T-cell (primary cell): ENCODE measurements at regions not wholly inside any gene's neighbourhood (a gene's known extent, or its start where the extent isn't known, plus 50 kb on each side); places are given as distances from the start of the nearest gene placed in this dataset.
A peak's percentile ranks its signal among the peaks of the same experiment; 100 is the strongest.

ENCODE experiments used
- ATAC-seq, 4 experiments: fragments of 200-7000 bp in 3 of 4; fragments of 150-1000 bp in 1 of 4; cut with Tn5 transposase; replicated peaks in 1 of 4; 1 replicate in 3 of 4; 2 replicates in 1 of 4; pipeline ENCODE4 v1.10.0; 2021; ENCODE audit warnings: moderate library complexity in 3 of 4, mild to moderate bottlenecking in 2 of 4, moderate number of reproducible peaks in 1 of 4
- CTCF ChIA-PET, 2 donors: fragments of 300-600 bp; sonication (Branson Sonifier 250); formaldehyde crosslinking; loops; one replicate each; lab custom pipeline; 2022; ENCODE audit warnings: antibody characterized with exemption in 2 of 2; lab: Charles Lee
- POLR2A ChIA-PET, 2 donors: fragments of 300-600 bp; sonication (Branson Sonifier 250); formaldehyde crosslinking; loops; one replicate each; lab custom pipeline; 2022; ENCODE audit warnings: antibody characterized with exemption in 2 of 2; lab: Charles Lee
- DNase-seq, 35 experiments: peaks; one replicate each; pipeline versions ENCODE4 v3.0.0 to v3.0.0-alpha.2; 2013 to 2023
- H3K27ac ChIP-seq: one replicate; pipeline ENCODE4 v1.5.1; 2013; ENCODE audit warnings: low read length
- H3K27me3 ChIP-seq, 2 experiments: replicated peaks in 1 of 2; 1 replicate in 1 of 2; 2 replicates in 1 of 2; pipeline versions ENCODE4 v1.6.1 to v1.7.0; 2013; ENCODE audit warnings: low read length in 1 of 2, mixed read lengths in 1 of 2; ENCODE audit not compliant: control insufficient read depth in 2 of 2, insufficient read depth in 2 of 2; ENCODE audit errors: extremely low read depth in 1 of 2
- H3K36me3 ChIP-seq, 2 donors: 1 replicate in 1 of 2; 2 replicates in 1 of 2; pipeline versions ENCODE4 v1.6.1 to v1.7.0; 2013; ENCODE audit warnings: low read length in 1 of 2; ENCODE audit not compliant: control insufficient read depth in 2 of 2, insufficient read depth in 1 of 2; ENCODE audit errors: extremely low read depth in 1 of 2
- H3K4me1 ChIP-seq, 2 experiments: 1 replicate in 1 of 2; 2 replicates in 1 of 2; pipeline versions ENCODE4 v1.6.1 to v1.7.0; 2013; ENCODE audit warnings: low read length in 2 of 2, mixed read lengths in 1 of 2; ENCODE audit not compliant: insufficient read depth in 2 of 2, control insufficient read depth in 1 of 2; ENCODE audit errors: extremely low read depth in 1 of 2
- H3K4me3 ChIP-seq, 2 donors: 1 replicate in 1 of 2; 2 replicates in 1 of 2; pipeline versions ENCODE4 v1.5.1 to v1.7.0; 2013; ENCODE audit warnings: mild to moderate bottlenecking in 2 of 2, low read length in 1 of 2, moderate library complexity in 1 of 2; ENCODE audit not compliant: control insufficient read depth in 1 of 2; ENCODE audit errors: extremely low read depth in 1 of 2
- H3K9me3 ChIP-seq: 2 replicates; pipeline ENCODE4 v1.7.0; 2013
- H3K27ac Mint-ChIP-seq, 2 donors: one replicate each; pipeline ENCODE4 v1.8.0; 2020 to 2021; ENCODE audit warnings: mild to moderate bottlenecking in 2 of 2, mixed read lengths in 2 of 2
- H3K27me3 Mint-ChIP-seq, 2 donors: one replicate each; pipeline ENCODE4 v1.8.0; 2021 to 2022; ENCODE audit warnings: mixed read lengths in 2 of 2
- H3K36me3 Mint-ChIP-seq: one replicate; pipeline ENCODE4 v1.8.0; 2021; ENCODE audit warnings: mixed read lengths
- H3K4me1 Mint-ChIP-seq, 3 donors: one replicate each; pipeline ENCODE4 v1.8.0; 2020 to 2022; ENCODE audit warnings: mixed read lengths in 3 of 3, mild to moderate bottlenecking in 1 of 3
- H3K4me3 Mint-ChIP-seq, 3 donors: one replicate each; pipeline ENCODE4 v1.8.0; 2020 to 2022; ENCODE audit warnings: mild to moderate bottlenecking in 3 of 3, mixed read lengths in 3 of 3, moderate library complexity in 3 of 3
- H3K9me3 Mint-ChIP-seq, 3 donors: one replicate each; pipeline ENCODE4 v1.8.0; 2020 to 2022; ENCODE audit warnings: mixed read lengths in 3 of 3
- whole genome bisulfite sequencing: methylation state at CpG from one replicate; pipeline ENCODE4 v1.1.5; 2013; ENCODE audit warnings: missing lambda C conversion rate; ENCODE audit not compliant: insufficient coverage; 5-methylcytosine and 5-hydroxymethylcytosine counted together

- DNase-seq: no peak
- CTCF ChIA-PET: no interaction called here
These were observed 931.9 kb downstream of the SLITRK5 start for GRCh38 chr13:88602786-88603777.

GRCh38 chr13:88617176-88617575 lies 946.0 kb downstream of the SLITRK5 start:
- no peaks in the 10 kb centered on the region for H3K27me3 Mint-ChIP-seq
- no peaks in the 10 kb centered on the region for H3K36me3 Mint-ChIP-seq
- ATAC-seq (no peak), DNase-seq (no peak)
- ChIA-PET POLR2A (interaction anchor here in 1 of 2 donors (0.8 kb wide), 1 partner anchor 25 kb away, joined by 3 read pairs; no protein-coding TSS in a partner anchor), CTCF (interaction anchor here in 1 of 2 donors (0.6 kb wide), 1 partner anchor 12 kb away, joined by 4 read pairs; no protein-coding TSS in a partner anchor)
- no peak overlapping the region for H3K27ac ChIP-seq
- H3K9me3 ChIP-seq: no peaks in the 10 kb centered on the region
- no peak overlapping the region for H3K4me3 ChIP-seq
- H3K9me3 Mint-ChIP-seq: peaks cover 4 to 17% (median 12%) of the 10 kb centered on the region in 3 donors
- WGBS: 75% methylated on average over 1 of the region's 3 CpGs
- H3K4me3 Mint-ChIP-seq: no peak overlapping the region
- H3K4me1 ChIP-seq: no peaks in the 10 kb centered on the region
- H3K4me1 Mint-ChIP-seq: peaks cover 0 to 12% (median 3%) of the 10 kb centered on the region in 3 donors
- no peak overlapping the region for H3K27ac Mint-ChIP-seq
- H3K36me3 ChIP-seq: no peaks in the 10 kb centered on the region
- H3K27me3 ChIP-seq: no peaks in the 10 kb centered on the region

More at GRCh38 chr13:88602786-88603777, 931.9 kb downstream of the SLITRK5 start:
- no peak overlapping the region for H3K4me3 Mint-ChIP-seq
- Histone ChIP-seq H3K36me3 (no peaks in the 10 kb centered on the region), H3K4me3 (no peak overlapping the region), H3K27me3 (no peaks in the 10 kb centered on the region), H3K4me1 (no peaks in the 10 kb centered on the region), H3K27ac (no peak overlapping the region), H3K9me3 (no peaks in the 10 kb centered on the region)
- 100% methylated on average over 1 of the region's 5 CpGs for WGBS
- H3K4me1 Mint-ChIP-seq: peaks cover 0 to 3% (median 0%) of the 10 kb centered on the region in 3 donors
- H3K27ac Mint-ChIP-seq: no peak overlapping the region
- H3K27me3 Mint-ChIP-seq: no peaks in the 10 kb centered on the region
- no peak for ATAC-seq
- H3K9me3 Mint-ChIP-seq: peaks cover 0 to 15% (median 5%) of the 10 kb centered on the region in 3 donors
- POLR2A ChIA-PET: no interaction called here
- no peaks in the 10 kb centered on the region for H3K36me3 Mint-ChIP-seq

- H3K4me3 Mint-ChIP-seq: peak overlapping the region in 2 of 3 donors; percentile 15 to 62
- peak in 19 of 35 experiments; percentile 1 to 63 (median 9) for DNase-seq
These were observed 951.3 kb downstream of the SLITRK5 start for GRCh38 chr13:88622362-88622973.

GRCh38 chr13:88623150-88623549 lies 952.0 kb downstream of the SLITRK5 start:
- Histone ChIP-seq H3K9me3 (no peaks in the 10 kb centered on the region), H3K27ac (peak overlapping the region; percentile 37), H3K36me3 (no peaks in the 10 kb centered on the region), H3K4me3 (no peak overlapping the region), H3K4me1 (peaks cover 0 to 2% of the 10 kb centered on the region in 2 experiments), H3K27me3 (peaks cover 0 to 2% of the 10 kb centered on the region in 2 experiments)
- Mint-ChIP-seq H3K4me3 (no peak overlapping the region), H3K9me3 (peaks cover 6 to 20% (median 6%) of the 10 kb centered on the region in 3 donors), H3K27ac (peak overlapping the region in 1 of 2 donors; percentile 85), H3K4me1 (peaks cover 0 to 34% (median 12%) of the 10 kb centered on the region in 3 donors), H3K27me3 (no peaks in the 10 kb centered on the region), H3K36me3 (no peaks in the 10 kb centered on the region)
- POLR2A ChIA-PET: interaction anchor here in 1 of 2 donors (0.5 kb wide), 2 partner anchors 18 to 167 kb away, joined by 4 to 5 read pairs; no protein-coding TSS in a partner anchor
- DNase-seq (peak in 4 of 35 experiments; percentile 0 to 35 (median 0)), ATAC-seq (no peak)
- CTCF ChIA-PET: interaction anchor here (0.6 to 0.7 kb wide), 2 partner anchors 13 to 82 kb away, joined by 3 read pairs; no protein-coding TSS in a partner anchor
- no CpG with 5 or more reads among the region's 2 CpGs for WGBS

More at GRCh38 chr13:88622362-88622973, 951.3 kb downstream of the SLITRK5 start:
- H3K27me3 Mint-ChIP-seq: no peaks in the 10 kb centered on the region
- Histone ChIP-seq H3K27ac (peak overlapping the region; percentile 37), H3K27me3 (peaks cover 0 to 2% of the 10 kb centered on the region in 2 experiments), H3K36me3 (no peaks in the 10 kb centered on the region), H3K4me1 (peaks cover 0 to 2% of the 10 kb centered on the region in 2 experiments), H3K4me3 (no peak overlapping the region), H3K9me3 (no peaks in the 10 kb centered on the region)
- WGBS: no CpG with 5 or more reads among the region's 2 CpGs
- H3K27ac Mint-ChIP-seq: peak overlapping the region; percentile 58 to 87
- ChIA-PET POLR2A (no interaction called here), CTCF (interaction anchor here in 1 of 2 donors (0.7 kb wide), 1 partner anchor 83 kb away, joined by 3 read pairs; no protein-coding TSS in a partner anchor)
- peaks cover 0 to 31% (median 12%) of the 10 kb centered on the region in 3 donors for H3K4me1 Mint-ChIP-seq
- peak; percentile 76 to 93 (median 86) for ATAC-seq
- no peaks in the 10 kb centered on the region for H3K36me3 Mint-ChIP-seq
- H3K9me3 Mint-ChIP-seq: peaks cover 8 to 18% (median 8%) of the 10 kb centered on the region in 3 donors

- no peaks in the 10 kb centered on the region for H3K9me3 ChIP-seq
- ATAC-seq: no peak
- Mint-ChIP-seq H3K27ac (no peak overlapping the region), H3K4me3 (no peak overlapping the region), H3K9me3 (peaks cover 8 to 21% (median 10%) of the 10 kb centered on the region in 3 donors), H3K4me1 (peaks cover 0 to 24% (median 10%) of the 10 kb centered on the region in 3 donors), H3K36me3 (no peaks in the 10 kb centered on the region), H3K27me3 (no peaks in the 10 kb centered on the region)
- ChIA-PET CTCF (no interaction called here), POLR2A (no interaction called here)
- peaks cover 0 to 2% of the 10 kb centered on the region in 2 experiments for H3K27me3 ChIP-seq
- WGBS: no CpG with 5 or more reads among the region's 3 CpGs
- H3K27ac ChIP-seq: no peak overlapping the region
- no peak for DNase-seq
- H3K4me3 ChIP-seq: no peak overlapping the region
- H3K4me1 ChIP-seq: peaks cover 0 to 2% of the 10 kb centered on the region in 2 experiments
- H3K36me3 ChIP-seq: no peaks in the 10 kb centered on the region
These were observed 955.9 kb downstream of the SLITRK5 start for GRCh38 chr13:88627071-88627470.

- Histone ChIP-seq H3K4me1 (no peaks in the 10 kb centered on the region), H3K27ac (no peak overlapping the region), H3K4me3 (no peak overlapping the region), H3K36me3 (no peaks in the 10 kb centered on the region), H3K9me3 (no peaks in the 10 kb centered on the region), H3K27me3 (no peaks in the 10 kb centered on the region)
- ChIA-PET POLR2A (no interaction called here), CTCF (no interaction called here)
- no peak overlapping the region for H3K27ac Mint-ChIP-seq
- peaks cover 0 to 12% (median 0%) of the 10 kb centered on the region in 3 donors for H3K4me1 Mint-ChIP-seq
- H3K9me3 Mint-ChIP-seq: peaks cover 10 to 30% (median 15%) of the 10 kb centered on the region in 3 donors
- no peaks in the 10 kb centered on the region for H3K36me3 Mint-ChIP-seq
- no CpG with 5 or more reads among the region's 1 CpG for WGBS
- ATAC-seq: no peak
- H3K27me3 Mint-ChIP-seq: no peaks in the 10 kb centered on the region
- H3K4me3 Mint-ChIP-seq: no peak overlapping the region
- DNase-seq: no peak
These were observed 957.7 kb downstream of the SLITRK5 start for GRCh38 chr13:88628882-88629281.
